Motor neuron (in vitro differentiated cells): ENCODE measurements at regions not wholly inside any gene's neighbourhood (a gene's known extent, or its start where the extent isn't known, plus 50 kb on each side); places are given as distances from the start of the nearest gene placed in this dataset.
A peak's percentile ranks its signal among the peaks of the same experiment; 100 is the strongest.

Experiments
- ATAC-seq, 8 experiments: fragments of 200-7000 bp; cut with Tn5 transposase; replicated peaks in 6 of 8; 2 replicates each; pipeline ENCODE4 v1.8.0; 2021; ENCODE audit warnings: mild to moderate bottlenecking in 8 of 8, moderate library complexity in 8 of 8
- H3K27ac ChIP-seq, 2 donors: fragments of 250-450 bp; sonication (Bioruptor Pico); 2 replicates each; pipeline ENCODE4 v1.9.0; 2021; ENCODE audit warnings: antibody characterized with exemption in 2 of 2, mild to moderate bottlenecking in 2 of 2, moderate library complexity in 1 of 2
- H3K4me1 ChIP-seq, 2 donors: fragments of 250-450 bp; sonication (Bioruptor Pico); replicated peaks in 1 of 2; 2 replicates each; pipeline ENCODE4 v1.6.1; 2021; ENCODE audit warnings: antibody characterized with exemption in 2 of 2, mild to moderate bottlenecking in 2 of 2, moderate library complexity in 1 of 2
- H3K4me3 ChIP-seq, 5 donors: fragments of 250-450 bp; sonication (Bioruptor Pico); 2 replicates each; pipeline ENCODE4 v1.9.0; 2021; ENCODE audit warnings: antibody characterized with exemption in 5 of 5, mild to moderate bottlenecking in 5 of 5, moderate library complexity in 4 of 5
- WGBS, 10 experiments: fragments of 450-650 bp; shearing (Covaris generic); methylation state at CpG; one replicate each; pipeline ENCODE4 v1.0.0; 2022; 5-methylcytosine and 5-hydroxymethylcytosine counted together
- in situ Hi-C, 9 experiments: fragments of 400-800 bp; cut with MboI; loops; one replicate each; pipeline ENCODE4 v1.15.0; 2021; ENCODE audit warnings: low sequenced_read_pairs in 9 of 9, low pct_unique_long_range_greater_than_20kb in 2 of 9; ENCODE audit not compliant: unreplicated experiment in 9 of 9

GRCh38 chr11:119538753-119539152, 115.8 kb upstream of the THY1 start:
- H3K4me3 ChIP-seq = no peak overlapping the region
- no peak overlapping the region for H3K27ac ChIP-seq
- 33 to 100% (median 93%) methylated on average over 1 to 2 of the region's 2 CpGs; no CpG with 5 or more reads in 5 of the 10 experiments for WGBS, 10 experiments
- ATAC-seq = no peak
- peaks cover 8% of the 10 kb centered on the region in 2 donors for H3K4me1 ChIP-seq
- in situ Hi-C loops = loop anchor here in 1 of 9 experiments (5.0 kb wide), 1 partner anchor 56 kb away; no protein-coding TSS in a partner anchor

- H3K4me1 ChIP-seq = peaks cover 11 to 13% of the 10 kb centered on the region in 2 donors
- ATAC-seq = no peak
- no peak overlapping the region for H3K27ac ChIP-seq
- 14 to 88% (median 60%) methylated on average over 1 to 6 of the region's 12 CpGs; no CpG with 5 or more reads in 1 of the 10 experiments for WGBS, 10 experiments
- H3K4me3 ChIP-seq = no peak overlapping the region
- in situ Hi-C loops = loop anchor here in 1 of 9 experiments (5.0 kb wide), 1 partner anchor 55 kb away; no protein-coding TSS in a partner anchor
These were observed 114.6 kb upstream of the THY1 start for GRCh38 chr11:119537306-119538253.

GRCh38 chr11:119536801-119537200, 113.8 kb upstream of the THY1 start:
- peaks cover 11 to 13% of the 10 kb centered on the region in 2 donors for H3K4me1 ChIP-seq
- 57 to 92% (median 77%) methylated on average over 1 to 4 of the region's 6 CpGs; no CpG with 5 or more reads in 4 of the 10 experiments for WGBS, 10 experiments
- in situ Hi-C loops = loop anchor here in 1 of 9 experiments (5.0 kb wide), 1 partner anchor 54 kb away; no protein-coding TSS in a partner anchor
- ATAC-seq = no peak
- no peak overlapping the region for H3K27ac ChIP-seq
- no peak overlapping the region for H3K4me3 ChIP-seq

- no peak overlapping the region for H3K27ac ChIP-seq
- in situ Hi-C loops = no loop called here
- ATAC-seq = peak; percentile 91 to 99 (median 94)
- H3K4me1 ChIP-seq = peaks cover 11 to 13% of the 10 kb centered on the region in 2 donors
- WGBS, 10 experiments = 6 to 100% (median 31%) methylated on average over 1 to 12 of the region's 13 CpGs
- no peak overlapping the region for H3K4me3 ChIP-seq
These were observed 111.2 kb upstream of the THY1 start for GRCh38 chr11:119533921-119534736.

GRCh38 chr11:119533462-119533861, 110.5 kb upstream of the THY1 start:
- whole genome bisulfite sequencing, 10 experiments = 80% methylated on average over 1 of the region's 10 CpGs; no CpG with 5 or more reads in 8 of the 10 experiments
- Histone ChIP-seq H3K27ac (no peak overlapping the region), H3K4me3 (no peak overlapping the region), H3K4me1 (peaks cover 11 to 13% of the 10 kb centered on the region in 2 donors)
- in situ Hi-C loops = no loop called here
- ATAC-seq = peak in 4 of 8 experiments; percentile 20 to 40 (median 28)

GRCh38 chr11:119532551-119532950, 109.6 kb upstream of the THY1 start:
- Histone ChIP-seq H3K27ac (no peak overlapping the region), H3K4me1 (peaks cover 11 to 13% of the 10 kb centered on the region in 2 donors), H3K4me3 (no peak overlapping the region)
- ATAC-seq = no peak
- WGBS, 10 experiments = 48 to 80% methylated on average over 1 to 2 of the region's 2 CpGs; no CpG with 5 or more reads in 8 of the 10 experiments
- in situ Hi-C loops = no loop called here

GRCh38 chr11:119531623-119532022, 108.7 kb upstream of the THY1 start:
- peaks cover 5 to 8% of the 10 kb centered on the region in 2 donors for H3K4me1 ChIP-seq
- no peak for ATAC-seq
- in situ Hi-C loops = no loop called here
- H3K4me3 ChIP-seq = no peak overlapping the region
- 8 to 90% (median 78%) methylated on average over 2 to 8 of the region's 8 CpGs; no CpG with 5 or more reads in 3 of the 10 experiments for WGBS, 10 experiments
- H3K27ac ChIP-seq = no peak overlapping the region

- Histone ChIP-seq H3K4me1 (peaks cover 5 to 8% of the 10 kb centered on the region in 2 donors), H3K27ac (no peak overlapping the region), H3K4me3 (no peak overlapping the region)
- ATAC-seq = no peak
- in situ Hi-C loops = no loop called here
- WGBS, 10 experiments = 100% methylated on average over 1 of the region's 3 CpGs; no CpG with 5 or more reads in 9 of the 10 experiments
These were observed 108.1 kb upstream of the THY1 start for GRCh38 chr11:119531056-119531455.

- WGBS, 10 experiments = 80 to 94% (median 82%) methylated on average over 1 to 6 of the region's 6 CpGs; no CpG with 5 or more reads in 4 of the 10 experiments
- no peak for ATAC-seq
- in situ Hi-C loops = no loop called here
- Histone ChIP-seq H3K4me3 (no peak overlapping the region), H3K27ac (no peak overlapping the region), H3K4me1 (peaks cover 5 to 8% of the 10 kb centered on the region in 2 donors)
These were observed 107.5 kb upstream of the THY1 start for GRCh38 chr11:119530509-119530908.

- no peak for ATAC-seq
- in situ Hi-C loops = no loop called here
- H3K27ac ChIP-seq = no peak overlapping the region
- WGBS, 10 experiments = 0 to 80% (median 36%) methylated on average over 1 to 3 of the region's 4 CpGs; no CpG with 5 or more reads in 5 of the 10 experiments
- peaks cover 5 to 8% of the 10 kb centered on the region in 2 donors for H3K4me1 ChIP-seq
- no peak overlapping the region for H3K4me3 ChIP-seq
These were observed 107.0 kb upstream of the THY1 start for GRCh38 chr11:119529936-119530335.

GRCh38 chr11:119529063-119529845, 106.3 kb upstream of the THY1 start:
- peaks cover 5 to 7% of the 10 kb centered on the region in 2 donors for H3K4me1 ChIP-seq
- no peak overlapping the region for H3K27ac ChIP-seq
- in situ Hi-C loops = no loop called here
- 27 to 100% (median 100%) methylated on average over 1 to 3 of the region's 11 CpGs; no CpG with 5 or more reads in 4 of the 10 experiments for WGBS, 10 experiments
- no peak overlapping the region for H3K4me3 ChIP-seq
- no peak for ATAC-seq

GRCh38 chr11:119525867-119526196, 102.9 kb upstream of the THY1 start:
- Histone ChIP-seq H3K4me3 (no peak overlapping the region), H3K4me1 (peaks cover 10 to 14% of the 10 kb centered on the region in 2 donors), H3K27ac (no peak overlapping the region)
- in situ Hi-C loops = no loop called here
- ATAC-seq = no peak
- 92% methylated on average over 4 of the region's 5 CpGs; no CpG with 5 or more reads in 9 of the 10 experiments for WGBS, 10 experiments
